HuH-7 (cell line): ENCODE measurements at regions not wholly inside any gene's neighbourhood (a gene's known extent, or its start where the extent isn't known, plus 50 kb on each side); places are given as distances from the start of the nearest gene placed in this dataset.
"Not testable (repeated sequence)": the region's sequence is repeated elsewhere in the genome, so short reads cannot be mapped to it uniquely, and the experiment has no call there.

Experiments
- DNase-seq: peaks from one replicate; pipeline ENCODE4 v3.0.0; 2011; ENCODE audit warnings: low spot score

GRCh38 chr2:95765925-95766910 is 174.4 kb downstream of the TRIM43 start:
- not testable (repeated sequence) for DNase-seq

- not testable (repeated sequence) for DNase-seq
These were observed 175.7 kb downstream of the TRIM43 start for GRCh38 chr2:95767531-95767930.

- not testable (repeated sequence) for DNase-seq
These were observed 176.1 kb downstream of the TRIM43 start for GRCh38 chr2:95767950-95768349.

- DNase-seq, result not testable (repeated sequence)
These were observed 177.5 kb downstream of the TRIM43 start for GRCh38 chr2:95769256-95769655.

- not testable (repeated sequence) for DNase-seq
These were observed 178.9 kb downstream of the TRIM43 start for GRCh38 chr2:95770726-95771125.

- not testable (repeated sequence) for DNase-seq
These were observed 182.8 kb downstream of the TRIM43 start for GRCh38 chr2:95774322-95775192.

GRCh38 chr2:95775193-95775531 is 183.4 kb downstream of the TRIM43 start:
- not testable (repeated sequence) for DNase-seq
